H1 (cell line): ENCODE measurements at regions not wholly inside any gene's neighbourhood (a gene's known extent, or its start where the extent isn't known, plus 50 kb on each side); places are given as distances from the start of the nearest gene placed in this dataset.

Source experiments
- CTCF ChIA-PET: fragments of 300-600 bp; sonication (Branson Sonifier 250); formaldehyde crosslinking; loops from one replicate; lab custom pipeline; 2021; ENCODE audit not compliant: partially characterized antibody; lab: Charles Lee
- POLR2A ChIA-PET: fragments of 300-600 bp; sonication (Branson Sonifier 250); formaldehyde crosslinking; loops from one replicate; lab custom pipeline; 2021; ENCODE audit warnings: inconsistent platforms; ENCODE audit not compliant: partially characterized antibody; lab: Charles Lee
- DNase-seq, 2 experiments: peaks; one replicate each; pipeline versions ENCODE4 v3.0.0 to v3.0.0-alpha.2; 2010 to 2022; ENCODE audit warnings: low spot score in 2 of 2, low read depth in 1 of 2, mixed read lengths in 1 of 2
- FAIRE-seq: peaks from 2 replicates; lab custom pipeline; 2011; peaks lifted over from hg19 to GRCh38; lab: Jason Lieb, UNC
- H2AFZ ChIP-seq: 2 replicates; pipeline ENCODE4 v1.8.1; 2012; ENCODE audit warnings: low read length, inconsistent platforms
- H2AK5ac ChIP-seq: 2 replicates; pipeline ENCODE4 v1.6.1; 2013; ENCODE audit warnings: low read depth, low read length
- H2BK120ac ChIP-seq: replicated peaks from 2 replicates; pipeline ENCODE3; 2013; ENCODE audit warnings: low read depth, low read length, inconsistent platforms
- H2BK12ac ChIP-seq: 2 replicates; pipeline ENCODE4 v1.6.1; 2013; ENCODE audit warnings: low read depth, low read length
- H2BK15ac ChIP-seq: 2 replicates; pipeline ENCODE4 v1.6.1; 2013; ENCODE audit warnings: low read length
- H2BK20ac ChIP-seq: 2 replicates; pipeline ENCODE4 v1.6.1; 2013; ENCODE audit warnings: low read length
- H2BK5ac ChIP-seq: 2 replicates; pipeline ENCODE4 v1.6.1; 2013; ENCODE audit warnings: low read depth, low read length
- H3K14ac ChIP-seq: 2 replicates; pipeline ENCODE4 v1.6.1; 2013; ENCODE audit warnings: inconsistent platforms; ENCODE audit not compliant: insufficient read length
- H3K18ac ChIP-seq: 2 replicates; pipeline ENCODE4 v1.6.1; 2013; ENCODE audit warnings: low read length; ENCODE audit errors: extremely low read depth
- H3K23ac ChIP-seq: 2 replicates; pipeline ENCODE4 v1.6.1; 2013; ENCODE audit warnings: inconsistent platforms; ENCODE audit not compliant: insufficient read length
- H3K23me2 ChIP-seq: 2 replicates; pipeline ENCODE4 v1.6.1; 2013; ENCODE audit warnings: low read depth, low read length
- H3K27ac ChIP-seq: 2 replicates; pipeline ENCODE4 v1.6.1; 2011; ENCODE audit warnings: low read depth, low read length, inconsistent platforms
- H3K27me3 ChIP-seq, 4 experiments: replicated peaks in 1 of 4; 1 replicate in 1 of 4; 2 replicates in 3 of 4; pipeline versions ENCODE4 v1.6.1 to v1.8.1; 2011 to 2013; ENCODE audit warnings: low read length in 3 of 4, mild to moderate bottlenecking in 3 of 4, inconsistent platforms in 2 of 4, mixed read lengths in 2 of 4, moderate library complexity in 1 of 4; ENCODE audit not compliant: control insufficient read depth in 3 of 4, insufficient read depth in 3 of 4; ENCODE audit errors: extremely low read depth in 1 of 4
- H3K36me3 ChIP-seq, 4 experiments: 2 replicates each; pipeline versions ENCODE4 v1.6.1 to v1.8.1; 2011 to 2013; ENCODE audit warnings: mild to moderate bottlenecking in 4 of 4, low read length in 3 of 4, moderate library complexity in 2 of 4, control low read depth in 1 of 4, inconsistent platforms in 1 of 4; ENCODE audit not compliant: insufficient read depth in 4 of 4, control insufficient read depth in 2 of 4
- H3K4ac ChIP-seq: replicated peaks from 2 replicates; pipeline ENCODE3; 2013; ENCODE audit warnings: low read length, low read depth, mixed read lengths, inconsistent platforms; ENCODE audit not compliant: insufficient read length
- H3K4me1 ChIP-seq, 4 experiments: replicated peaks in 1 of 4; 1 replicate in 1 of 4; 2 replicates in 3 of 4; pipeline versions ENCODE4 v1.6.1 to v1.8.1; 2011 to 2013; ENCODE audit warnings: low read length in 3 of 4, inconsistent platforms in 2 of 4, mixed read lengths in 1 of 4; ENCODE audit not compliant: insufficient read depth in 4 of 4, control insufficient read depth in 3 of 4
- H3K4me2 ChIP-seq, 2 experiments: 2 replicates each; pipeline versions ENCODE4 v1.6.1 to v1.8.1; 2011 to 2013; ENCODE audit warnings: low read depth in 2 of 2, low read length in 2 of 2, control low read depth in 1 of 2, inconsistent platforms in 1 of 2, mild to moderate bottlenecking in 1 of 2; ENCODE audit not compliant: insufficient read depth in 1 of 2
- H3K4me3 ChIP-seq, 4 experiments: fragments of 200-600, 300-600 bp in 1 of 4; sonication (generic), shearing (Covaris generic), sonication (Bioruptor Twin) in 1 of 4; 2 replicates each; pipeline versions ENCODE4 v1.5.1 to v1.8.1; 2011 to 2016; ENCODE audit warnings: low read length in 4 of 4, low read depth in 3 of 4, control low read depth in 2 of 4, inconsistent platforms in 2 of 4, mild to moderate bottlenecking in 2 of 4, mixed read lengths in 1 of 4, moderate library complexity in 1 of 4; ENCODE audit not compliant: insufficient read depth in 2 of 4; ENCODE audit errors: extremely low read depth in 1 of 4
- H3K56ac ChIP-seq: replicated peaks from 2 replicates; pipeline ENCODE3; 2013; ENCODE audit warnings: low read depth, mild to moderate bottlenecking, mixed read lengths, low read length, inconsistent platforms; ENCODE audit not compliant: insufficient read length
- H3K79me1 ChIP-seq: 2 replicates; pipeline ENCODE4 v1.6.1; 2013; ENCODE audit warnings: low read depth, low read length, control low read depth
- H3K79me2 ChIP-seq, 2 experiments: 2 replicates each; pipeline versions ENCODE4 v1.6.1 to v1.8.1; 2012 to 2013; ENCODE audit warnings: low read length in 2 of 2, mild to moderate bottlenecking in 2 of 2, inconsistent platforms in 1 of 2; ENCODE audit not compliant: insufficient read depth in 2 of 2, control insufficient read depth in 1 of 2
- H3K9ac ChIP-seq, 4 experiments: replicated peaks in 1 of 4; 1 replicate in 1 of 4; 2 replicates in 3 of 4; pipeline versions ENCODE4 v1.6.1 to v1.8.1; 2011 to 2013; ENCODE audit warnings: low read depth in 3 of 4, low read length in 3 of 4, control low read depth in 2 of 4, mild to moderate bottlenecking in 2 of 4, moderate library complexity in 2 of 4, inconsistent platforms in 1 of 4; ENCODE audit errors: extremely low read depth in 1 of 4
- H3K9me3 ChIP-seq, 2 experiments: 2 replicates each; pipeline versions ENCODE4 v1.6.1 to v1.8.1; 2012 to 2013; ENCODE audit warnings: mild to moderate bottlenecking in 2 of 2, moderate library complexity in 2 of 2, control low read depth in 1 of 2, inconsistent platforms in 1 of 2, low read depth in 1 of 2, low read length in 1 of 2, mixed read lengths in 1 of 2; ENCODE audit not compliant: insufficient read depth in 2 of 2
- H4K20me1 ChIP-seq, 2 experiments: replicated peaks in 1 of 2; 2 replicates each; pipeline versions ENCODE3 to v1.8.1; 2011 to 2013; ENCODE audit warnings: inconsistent platforms in 2 of 2, low read length in 2 of 2, mild to moderate bottlenecking in 1 of 2; ENCODE audit not compliant: insufficient read depth in 2 of 2, control insufficient read depth in 1 of 2
- H4K5ac ChIP-seq: 2 replicates; pipeline ENCODE4 v1.6.1; 2013; ENCODE audit warnings: low read length, low read depth, mixed read lengths, inconsistent platforms; ENCODE audit not compliant: insufficient read length
- H4K8ac ChIP-seq: 2 replicates; pipeline ENCODE4 v1.8.0; 2013; ENCODE audit warnings: mild to moderate bottlenecking, moderate library complexity, low read length, inconsistent platforms; ENCODE audit not compliant: insufficient read depth; ENCODE audit errors: extremely low read depth
- H4K91ac ChIP-seq: replicated peaks from 2 replicates; pipeline ENCODE3; 2013; ENCODE audit warnings: low read length, mixed read lengths, inconsistent platforms; ENCODE audit not compliant: insufficient read length
- CBX8 ChIP-seq: fragments of 300-800, 300-1000 bp; sonication (generic); IDR thresholded peaks from 2 replicates; pipeline ENCODE4 v1.7.1; 2016; ENCODE audit warnings: low read depth, low read length, borderline replicate concordance
- CTCF ChIP-seq, 3 experiments: IDR thresholded peaks; 1 replicate in 2 of 3; 2 replicates in 1 of 3; pipeline versions ENCODE4 v1.5.1 to v1.6.1; 2011; ENCODE audit warnings: low read length in 3 of 3, mild to moderate bottlenecking in 3 of 3, inconsistent platforms in 2 of 3, low read depth in 1 of 3, moderate library complexity in 1 of 3; ENCODE audit not compliant: insufficient read depth in 1 of 3; ENCODE audit errors: control extremely low read depth in 1 of 3
- EGR1 ChIP-seq: IDR thresholded peaks from 2 replicates; pipeline ENCODE4 v1.6.1; 2011; ENCODE audit warnings: low read depth, low read length, borderline replicate concordance
- MAFK ChIP-seq: IDR thresholded peaks from 2 replicates; pipeline ENCODE4 v1.6.1; 2012; ENCODE audit warnings: low read depth, mild to moderate bottlenecking, improper control_type of control experiment, low read length
- POLR2A ChIP-seq, 2 experiments: IDR thresholded peaks; 1 replicate in 1 of 2; 2 replicates in 1 of 2; pipeline ENCODE4 v1.6.1; 2011; ENCODE audit warnings: low read depth in 2 of 2, low read length in 2 of 2, mild to moderate bottlenecking in 2 of 2; ENCODE audit errors: control extremely low read depth in 1 of 2
- SP1 ChIP-seq: IDR thresholded peaks from 2 replicates; pipeline ENCODE4 v1.6.1; 2011; ENCODE audit warnings: low read depth, low read length
- SP2 ChIP-seq: IDR thresholded peaks from 2 replicates; pipeline ENCODE4 v1.6.1; 2012; ENCODE audit warnings: mild to moderate bottlenecking, low read length, inconsistent platforms
- SP4 ChIP-seq: IDR thresholded peaks from 2 replicates; pipeline ENCODE4 v1.6.1; 2012; ENCODE audit warnings: low read length, inconsistent platforms
- YY1 ChIP-seq: IDR thresholded peaks from 2 replicates; pipeline ENCODE4 v1.6.1; 2011; ENCODE audit warnings: low read depth, mild to moderate bottlenecking, low read length
- WGBS, 2 experiments: shearing (Covaris generic) in 1 of 2; methylation state at CpG; one replicate each; pipeline versions ENCODE4 v1.1.6 to v1.1.7; 2013 to 2015; ENCODE audit warnings: low lambda C conversion rate in 2 of 2, mixed read lengths in 2 of 2, inconsistent platforms in 1 of 2, low coverage in 1 of 2, missing lambda C conversion rate in 1 of 2; ENCODE audit not compliant: insufficient replicate concordance in 2 of 2, insufficient coverage in 1 of 2, insufficient read length in 1 of 2; ENCODE audit errors: extremely low coverage in 1 of 2, missing lambda C conversion rate in 1 of 2; 5-methylcytosine and 5-hydroxymethylcytosine counted together
- TF ChIP-seq, protein P1 (sequence below): IDR thresholded peaks from 2 replicates; pipeline ENCODE4 v1.6.1; 2012; ENCODE audit warnings: low read length, inconsistent platforms
- TF ChIP-seq, protein P2 (sequence below): IDR thresholded peaks from 2 replicates; pipeline ENCODE4 v1.6.1; 2012; ENCODE audit warnings: inconsistent platforms

DNA sequence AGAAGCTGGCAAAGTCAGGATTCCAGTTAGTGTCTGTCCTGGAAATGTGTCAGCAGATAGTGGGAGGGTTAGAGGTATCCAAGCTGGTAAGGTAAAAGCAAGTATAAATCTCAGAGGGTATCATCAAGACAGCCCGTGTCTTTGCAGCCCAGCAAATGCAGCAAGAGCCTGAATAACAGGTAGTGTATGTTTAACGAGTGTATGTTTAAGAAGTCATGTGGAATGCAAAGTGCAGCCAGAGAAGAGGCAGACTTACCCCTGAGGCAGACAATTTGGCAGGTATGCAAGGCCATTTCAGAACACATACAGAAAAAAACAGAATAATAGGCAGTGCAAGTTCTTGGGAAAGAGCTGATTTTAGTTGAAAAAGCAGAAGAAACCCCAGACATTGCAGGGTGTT lies 411.0 kb upstream of the NEGR1 start:
- Histone ChIP-seq H2AK5ac (no peak overlapping the region), H3K18ac (no peak overlapping the region), H3K4ac (no peak overlapping the region), H3K79me2 (no peaks in the 10 kb centered on the region), H3K9ac (no peak overlapping the region), H4K91ac (no peak overlapping the region), H4K8ac (no peak overlapping the region), H2AFZ (no peak overlapping the region), H3K36me3 (no peaks in the 10 kb centered on the region; a peak in 2 of 8 replicates), H3K56ac (no peak overlapping the region), H2BK15ac (no peak overlapping the region), H3K27ac (no peak overlapping the region), H4K20me1 (no peaks in the 10 kb centered on the region), H3K4me3 (no peak overlapping the region), H3K4me2 (no peak overlapping the region), H3K27me3 (no peaks in the 10 kb centered on the region), H4K5ac (no peak overlapping the region), H3K23ac (no peak overlapping the region), H2BK120ac (no peak overlapping the region), H3K4me1 (no peaks in the 10 kb centered on the region), H3K79me1 (no peaks in the 10 kb centered on the region), H3K14ac (no peak overlapping the region), H2BK20ac (no peak overlapping the region), H3K23me2 (no peaks in the 10 kb centered on the region), H3K9me3 (peaks cover 3 to 11% of the 10 kb centered on the region in 2 experiments; a peak in 3 of 4 replicates), H2BK12ac (no peak overlapping the region), H2BK5ac (no peak overlapping the region)
- WGBS, 2 experiments, result 85% methylated on average over 2 of the region's 2 CpGs; no CpG with 5 or more reads in 1 of the 2 experiments
- ChIA-PET CTCF (interaction anchor here (0.8 kb wide), 1 partner anchor 9 kb away, joined by 5 read pairs; no protein-coding TSS in a partner anchor), POLR2A (interaction anchor here (0.6 kb wide), 1 partner anchor 31 kb away, joined by 3 read pairs; no protein-coding TSS in a partner anchor)
- FAIRE-seq (no peak), DNase-seq (no peak)
- TF ChIP-seq, protein P1, sequence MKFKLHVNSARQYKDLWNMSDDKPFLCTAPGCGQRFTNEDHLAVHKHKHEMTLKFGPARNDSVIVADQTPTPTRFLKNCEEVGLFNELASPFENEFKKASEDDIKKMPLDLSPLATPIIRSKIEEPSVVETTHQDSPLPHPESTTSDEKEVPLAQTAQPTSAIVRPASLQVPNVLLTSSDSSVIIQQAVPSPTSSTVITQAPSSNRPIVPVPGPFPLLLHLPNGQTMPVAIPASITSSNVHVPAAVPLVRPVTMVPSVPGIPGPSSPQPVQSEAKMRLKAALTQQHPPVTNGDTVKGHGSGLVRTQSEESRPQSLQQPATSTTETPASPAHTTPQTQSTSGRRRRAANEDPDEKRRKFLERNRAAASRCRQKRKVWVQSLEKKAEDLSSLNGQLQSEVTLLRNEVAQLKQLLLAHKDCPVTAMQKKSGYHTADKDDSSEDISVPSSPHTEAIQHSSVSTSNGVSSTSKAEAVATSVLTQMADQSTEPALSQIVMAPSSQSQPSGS, result no peak
- TF ChIP-seq, protein P2, sequence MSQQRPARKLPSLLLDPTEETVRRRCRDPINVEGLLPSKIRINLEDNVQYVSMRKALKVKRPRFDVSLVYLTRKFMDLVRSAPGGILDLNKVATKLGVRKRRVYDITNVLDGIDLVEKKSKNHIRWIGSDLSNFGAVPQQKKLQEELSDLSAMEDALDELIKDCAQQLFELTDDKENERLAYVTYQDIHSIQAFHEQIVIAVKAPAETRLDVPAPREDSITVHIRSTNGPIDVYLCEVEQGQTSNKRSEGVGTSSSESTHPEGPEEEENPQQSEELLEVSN, result no peak
- TF ChIP-seq MAFK (no peak), CTCF (IDR thresholded peaks at IDR 0.05; ENCODE audit: control extremely low read depth in 1 of 3, insufficient read depth in 1 of 3, low read depth in 1 of 3, low read length in 3 of 3) (no peak), POLR2A (IDR thresholded peaks at IDR 0.05; ENCODE audit: control extremely low read depth in 1 of 2, low read depth in 2 of 2, low read length in 2 of 2) (no peak), EGR1 (no peak), SP1 (no peak), SP4 (no peak), SP2 (no peak), YY1 (no peak), CBX8 (no peak)
